ENCODE measurements at regions not wholly inside any gene's neighbourhood (a gene's known extent, or its start where the extent isn't known, plus 50 kb on each side); places are given as distances from the start of the nearest gene placed in this dataset.

- 81% methylated on average over 3 of the region's 4 CpGs for WGBS (ENCODE audit: missing lambda C conversion rate)
- Histone ChIP-seq H3K4me2 (no peak overlapping the region), H3K4me3 (no peak overlapping the region), H3K4me1 (no peaks in the 10 kb centered on the region), H3K27ac (no peak overlapping the region), H3K9me3 (no peaks in the 10 kb centered on the region)
- no peak for FAIRE-seq
- TF ChIP-seq EP300 (IDR thresholded peaks at IDR 0.05): no peak
- no peak for TF ChIP-seq RCOR1 (IDR thresholded peaks at IDR 0.05; ENCODE audit: low read depth, low read length)
- no peak for TF ChIP-seq HES2 (IDR thresholded peaks at IDR 0.05)
- no peak for TF ChIP-seq POLR2A (IDR thresholded peaks at IDR 0.05; ENCODE audit: low read length)
- TF ChIP-seq MAFK (IDR thresholded peaks at IDR 0.05; ENCODE audit: partially characterized antibody): no peak
- no peak for TF ChIP-seq PHF8 (IDR thresholded peaks at IDR 0.05; ENCODE audit: borderline replicate concordance, low read depth)
- TF ChIP-seq HOXB13 (CRISPR knock-in tag; IDR thresholded peaks at IDR 0.05; ENCODE audit: low read depth): no peak
- no peak for TF ChIP-seq HEYL (CRISPR knock-in tag; IDR thresholded peaks at IDR 0.05)
- no peak for TF ChIP-seq ZFP36 (IDR thresholded peaks at IDR 0.05; ENCODE audit: borderline replicate concordance, partially characterized antibody)
- no peak for TF ChIP-seq RNF2 (IDR thresholded peaks at IDR 0.05; ENCODE audit: borderline replicate concordance, low read depth)
- TF ChIP-seq TP53 (CRISPR knock-in tag; IDR thresholded peaks at IDR 0.05): no peak
- TF ChIP-seq E2F6 (IDR thresholded peaks at IDR 0.05; ENCODE audit: borderline replicate concordance, low read depth): no peak
- DNase-seq (ENCODE audit: low read depth in 1 of 2, low spot score in 1 of 2): no peak
- ChIA-PET POLR2A (no interaction called here), CTCF (no interaction called here)
- ATAC-seq: no peak
Observed at GRCh38 chr10:8511026-8511425, 456.5 kb downstream of the GATA3 start.

GRCh38 chr10:8513155-8514147, 459.0 kb downstream of the GATA3 start:
- POLR2A ChIA-PET: no interaction called here
- DNase-seq (ENCODE audit: low read depth in 1 of 2, low spot score in 1 of 2): no peak
- no peak for FAIRE-seq

More at GRCh38 chr10:8513155-8514147, 459.0 kb downstream of the GATA3 start:
- no peak for ATAC-seq
- CTCF ChIA-PET: interaction anchor here (0.6 kb wide), 1 partner anchor 154 kb away, joined by 4 read pairs; no protein-coding TSS in a partner anchor
- H3K4me2 ChIP-seq: no peak overlapping the region
- 84% methylated on average over 27 of the region's 41 CpGs for WGBS (ENCODE audit: missing lambda C conversion rate)
- no peaks in the 10 kb centered on the region for H3K9me3 ChIP-seq
- H3K4me3 ChIP-seq: no peak overlapping the region
- H3K4me1 ChIP-seq: no peaks in the 10 kb centered on the region
- no peak overlapping the region for H3K27ac ChIP-seq
- TF ChIP-seq EP300 (IDR thresholded peaks at IDR 0.05) (no peak), PBX3 (IDR thresholded peaks at IDR 0.05) (no peak), EHMT2 (IDR thresholded peaks at IDR 0.05; ENCODE audit: low read depth) (no peak), MAZ (IDR thresholded peaks at IDR 0.05; ENCODE audit: borderline replicate concordance, low read depth, low read length) (no peak), ZFP36 (IDR thresholded peaks at IDR 0.05; ENCODE audit: borderline replicate concordance, partially characterized antibody) (no peak), E2F6 (IDR thresholded peaks at IDR 0.05; ENCODE audit: borderline replicate concordance, low read depth) (no peak), USF2 (IDR thresholded peaks at IDR 0.05) (no peak), MAX (IDR thresholded peaks at IDR 0.05) (no peak), BHLHE40 (IDR thresholded peaks at IDR 0.05; ENCODE audit: low read depth, low read length) (no peak), RARB (CRISPR knock-in tag; IDR thresholded peaks at IDR 0.05) (no peak)
